Fibroblast of skin of left quadriceps (primary cell): ENCODE measurements at regions not wholly inside any gene's neighbourhood (a gene's known extent, or its start where the extent isn't known, plus 50 kb on each side); places are given as distances from the start of the nearest gene placed in this dataset.
"Not testable (repeated sequence)": the region's sequence is repeated elsewhere in the genome, so short reads cannot be mapped to it uniquely, and the experiment has no call there.

Source experiments
- DNase-seq, 2 experiments: peaks; one replicate each; pipeline ENCODE4 v3.0.0-alpha.2; 2013; ENCODE audit warnings: low read depth in 2 of 2

- DNase-seq: no peak
Observed at GRCh38 chr12:30357766-30358490, 337.7 kb downstream of the IPO8 start.

GRCh38 chr12:30345744-30346471 lies 349.8 kb downstream of the IPO8 start:
- DNase-seq: no peak

GRCh38 chr12:30330565-30330964 lies 365.1 kb downstream of the IPO8 start:
- DNase-seq: no peak

GRCh38 chr12:30329281-30329680 lies 366.4 kb downstream of the IPO8 start:
- no peak for DNase-seq

GRCh38 chr12:30323008-30323407 lies 372.7 kb downstream of the IPO8 start:
- DNase-seq: no peak

GRCh38 chr12:30320561-30320960 lies 375.1 kb downstream of the IPO8 start:
- DNase-seq: no peak

GRCh38 chr12:30314506-30315100 lies 381.1 kb downstream of the IPO8 start:
- no peak for DNase-seq

GRCh38 chr12:30308010-30308717 lies 387.5 kb downstream of the IPO8 start:
- DNase-seq: no peak

GRCh38 chr12:30304528-30304927 lies 391.1 kb downstream of the IPO8 start:
- DNase-seq: no peak

GRCh38 chr12:30301291-30301690 lies 394.4 kb downstream of the IPO8 start:
- DNase-seq: no peak

GRCh38 chr12:30296486-30296885 lies 399.2 kb downstream of the IPO8 start:
- no peak for DNase-seq

- peak; percentile 15 to 22 for DNase-seq
Observed at GRCh38 chr12:30286345-30286926, 409.2 kb downstream of the IPO8 start.

GRCh38 chr12:30278401-30278800 lies 417.3 kb downstream of the IPO8 start:
- DNase-seq: no peak

GRCh38 chr12:30272515-30272914 lies 423.2 kb downstream of the IPO8 start:
- not testable (repeated sequence) for DNase-seq

- no peak for DNase-seq
Observed at GRCh38 chr12:30269496-30269895, 426.2 kb downstream of the IPO8 start.

GRCh38 chr12:30268041-30268440 lies 427.6 kb downstream of the IPO8 start:
- peak; percentile 20 to 21 for DNase-seq

- no peak for DNase-seq
Observed at GRCh38 chr12:30263434-30263833, 432.2 kb downstream of the IPO8 start.

GRCh38 chr12:30257618-30258017 lies 438.1 kb downstream of the IPO8 start:
- DNase-seq: no peak

GRCh38 chr12:30251546-30251945 lies 444.1 kb downstream of the IPO8 start:
- no peak for DNase-seq

GRCh38 chr12:30243426-30243825 lies 452.2 kb downstream of the IPO8 start:
- DNase-seq: no peak

GRCh38 chr12:30219047-30219446 lies 435.3 kb upstream of the TMTC1 start:
- no peak for DNase-seq

GRCh38 chr12:30218073-30218472 lies 434.3 kb upstream of the TMTC1 start:
- DNase-seq: no peak
